LNCAP (cell line): ENCODE measurements at regions not wholly inside any gene's neighbourhood (a gene's known extent, or its start where the extent isn't known, plus 50 kb on each side); places are given as distances from the start of the nearest gene placed in this dataset.

Experiments used
- TF ChIP-seq, protein P1 (sequence below): fragments of 450-650 bp; IDR thresholded peaks from 2 replicates; pipeline ENCODE4 v1.5.1; 2017; ENCODE audit warnings: mild to moderate bottlenecking

DNA sequence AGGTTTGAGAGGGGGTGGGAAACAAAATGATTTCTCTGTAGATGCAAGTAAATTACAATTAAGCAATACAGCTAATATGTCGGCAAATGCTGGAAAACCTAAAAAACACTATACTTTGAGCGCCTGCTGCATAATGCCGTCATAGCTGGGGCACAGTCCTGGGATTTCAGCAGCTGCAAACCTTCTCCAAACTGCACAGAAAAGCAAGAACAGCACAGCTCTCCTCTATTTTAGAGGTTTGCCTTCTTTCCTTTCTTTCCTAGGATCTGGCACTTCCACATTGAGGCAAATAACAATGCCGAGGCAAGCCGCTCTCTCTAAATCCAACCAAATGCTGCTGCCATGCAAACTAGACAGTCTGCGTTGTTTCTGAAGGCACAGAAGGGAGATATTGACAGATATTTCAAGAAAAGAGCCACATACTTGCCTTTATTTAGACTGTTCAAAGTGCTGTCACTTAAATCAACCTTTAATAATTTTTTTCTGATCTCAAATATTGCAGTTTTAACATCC lies 287.1 kb upstream of the G2E3 start:
- TF ChIP-seq, protein P1, sequence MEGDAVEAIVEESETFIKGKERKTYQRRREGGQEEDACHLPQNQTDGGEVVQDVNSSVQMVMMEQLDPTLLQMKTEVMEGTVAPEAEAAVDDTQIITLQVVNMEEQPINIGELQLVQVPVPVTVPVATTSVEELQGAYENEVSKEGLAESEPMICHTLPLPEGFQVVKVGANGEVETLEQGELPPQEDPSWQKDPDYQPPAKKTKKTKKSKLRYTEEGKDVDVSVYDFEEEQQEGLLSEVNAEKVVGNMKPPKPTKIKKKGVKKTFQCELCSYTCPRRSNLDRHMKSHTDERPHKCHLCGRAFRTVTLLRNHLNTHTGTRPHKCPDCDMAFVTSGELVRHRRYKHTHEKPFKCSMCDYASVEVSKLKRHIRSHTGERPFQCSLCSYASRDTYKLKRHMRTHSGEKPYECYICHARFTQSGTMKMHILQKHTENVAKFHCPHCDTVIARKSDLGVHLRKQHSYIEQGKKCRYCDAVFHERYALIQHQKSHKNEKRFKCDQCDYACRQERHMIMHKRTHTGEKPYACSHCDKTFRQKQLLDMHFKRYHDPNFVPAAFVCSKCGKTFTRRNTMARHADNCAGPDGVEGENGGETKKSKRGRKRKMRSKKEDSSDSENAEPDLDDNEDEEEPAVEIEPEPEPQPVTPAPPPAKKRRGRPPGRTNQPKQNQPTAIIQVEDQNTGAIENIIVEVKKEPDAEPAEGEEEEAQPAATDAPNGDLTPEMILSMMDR = no peak

DNA sequence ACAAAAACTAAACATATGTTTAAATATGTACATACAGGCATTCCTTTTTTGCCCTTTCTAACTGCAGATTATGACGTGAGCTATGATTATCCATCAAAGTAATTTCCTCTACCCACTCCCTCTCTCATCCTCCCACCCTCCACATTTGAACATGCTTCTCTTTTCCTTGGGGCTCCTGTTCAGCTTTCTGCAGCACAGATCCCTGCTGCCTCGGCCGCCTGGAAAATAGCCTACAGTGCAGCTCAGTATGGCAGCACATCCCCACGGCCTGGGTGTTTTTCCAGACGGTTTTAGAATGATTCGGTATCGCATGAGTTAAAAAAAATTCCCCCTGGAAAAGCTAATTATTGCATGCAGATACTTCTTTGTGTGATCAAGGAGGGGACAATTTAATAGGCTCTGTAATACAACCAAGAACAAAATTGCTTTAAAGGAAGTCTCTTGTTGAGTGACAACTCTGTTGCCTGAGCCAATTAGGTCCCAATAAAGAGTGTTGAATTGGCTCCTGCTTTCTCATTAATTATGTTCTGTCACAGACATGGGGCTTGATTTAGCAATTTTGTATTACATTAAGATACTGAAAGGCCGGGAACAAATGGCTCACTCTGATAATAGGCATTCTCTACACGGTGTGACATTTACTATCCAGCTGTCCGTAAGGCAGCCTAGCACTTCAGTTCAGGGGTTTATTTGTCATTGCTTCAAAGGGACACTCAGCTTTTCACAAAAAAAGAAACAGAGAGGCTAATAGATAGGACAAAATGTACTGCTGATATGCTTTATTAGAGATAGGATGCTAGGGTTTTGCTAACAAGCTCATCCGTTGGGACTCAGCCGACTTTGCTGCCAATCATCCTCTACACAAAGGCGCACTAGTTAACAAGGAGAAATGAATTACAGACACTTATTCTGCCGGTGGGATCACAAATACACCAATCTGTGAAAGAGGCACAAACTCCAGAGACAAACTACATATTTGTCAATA lies 285.8 kb upstream of the G2E3 start:
- TF ChIP-seq, protein P1 = no peak

DNA sequence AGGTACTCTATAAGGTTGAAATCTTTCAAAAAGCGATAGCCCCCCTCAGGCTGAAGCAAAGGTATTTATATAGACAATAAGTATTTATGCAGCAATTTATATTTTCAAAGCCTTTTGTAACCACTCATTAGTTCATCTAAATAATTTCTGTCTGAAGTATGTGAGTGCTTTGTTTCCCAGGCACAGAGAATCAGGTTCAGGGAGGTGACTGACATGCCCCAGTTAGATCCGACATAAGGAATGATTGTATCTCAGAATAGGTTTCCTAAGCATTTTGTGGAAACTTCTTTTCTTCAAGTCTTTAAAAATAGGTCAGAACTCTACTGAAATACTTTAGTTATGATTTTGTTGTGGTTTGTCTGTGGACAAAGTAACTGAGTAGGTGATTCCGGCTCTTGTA lies 283.4 kb upstream of the G2E3 start:
- TF ChIP-seq, protein P1 = no peak

DNA sequence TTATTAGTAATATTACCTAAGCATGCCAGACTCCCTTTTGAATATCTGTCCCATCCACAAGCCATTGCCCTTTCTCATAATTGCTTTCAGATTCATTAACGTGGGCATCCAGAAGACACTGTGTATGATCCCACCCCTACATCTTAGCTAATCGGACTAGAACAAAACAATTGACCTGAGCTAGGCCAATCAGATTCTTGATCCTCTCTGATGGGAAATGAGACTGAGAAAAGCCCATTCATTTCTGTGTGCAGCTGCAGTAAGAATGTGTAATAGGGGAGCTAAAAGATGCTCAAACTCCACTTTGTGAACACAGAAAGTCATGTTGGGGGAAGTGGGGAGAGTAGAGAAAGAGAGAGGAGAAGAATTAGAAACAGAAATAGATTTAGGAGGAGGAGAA lies 281.7 kb upstream of the G2E3 start:
- TF ChIP-seq, protein P1 = no peak

DNA sequence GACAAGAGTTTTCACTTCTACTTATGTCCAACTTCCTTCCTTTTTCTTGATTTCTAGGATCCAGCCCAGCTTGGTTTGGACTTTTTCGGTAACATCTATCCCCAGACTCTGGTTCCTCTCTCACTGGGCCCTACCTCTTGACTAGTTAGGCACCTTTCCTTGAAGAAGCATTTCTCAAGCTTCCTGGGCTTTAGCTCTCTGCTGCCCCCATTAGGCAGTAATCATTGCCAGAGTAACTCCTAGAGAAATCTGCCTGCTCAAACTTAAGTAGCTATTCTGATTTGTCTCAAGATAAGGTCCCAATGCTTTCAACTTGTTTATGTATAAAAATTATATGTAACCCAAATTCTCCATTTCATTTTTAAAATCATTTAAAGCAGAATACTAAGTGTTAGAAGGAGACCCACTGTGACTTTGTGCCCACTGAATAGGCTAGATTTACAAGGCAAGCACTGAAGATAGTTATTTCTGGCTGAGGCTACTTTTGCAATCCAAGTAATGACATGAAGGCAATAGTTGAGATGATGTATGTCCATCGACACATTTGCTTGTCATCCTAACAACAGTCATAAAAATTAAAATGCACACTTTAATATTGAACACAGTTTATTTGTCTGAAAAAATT lies 275.0 kb upstream of the G2E3 start:
- TF ChIP-seq, protein P1 = peak; percentile 90

DNA sequence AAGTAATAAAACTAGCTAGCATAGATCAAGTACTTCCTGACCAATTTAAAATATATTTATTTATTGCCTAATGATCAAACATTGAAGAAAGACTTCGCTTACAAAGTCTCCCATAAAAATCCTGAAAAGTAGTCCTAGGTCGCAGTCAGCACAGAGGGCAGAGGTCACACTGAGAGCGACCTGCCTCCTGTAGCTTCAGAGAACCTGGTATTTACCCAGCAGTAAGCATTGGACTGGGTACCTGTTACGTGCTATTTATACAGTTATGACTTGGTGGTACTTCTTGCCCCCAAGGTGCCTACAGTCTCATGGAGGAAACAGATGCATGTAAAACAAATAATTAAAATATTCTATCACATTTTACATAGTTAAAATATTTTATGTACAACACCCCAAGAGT lies 274.1 kb upstream of the G2E3 start:
- TF ChIP-seq, protein P1 = no peak

DNA sequence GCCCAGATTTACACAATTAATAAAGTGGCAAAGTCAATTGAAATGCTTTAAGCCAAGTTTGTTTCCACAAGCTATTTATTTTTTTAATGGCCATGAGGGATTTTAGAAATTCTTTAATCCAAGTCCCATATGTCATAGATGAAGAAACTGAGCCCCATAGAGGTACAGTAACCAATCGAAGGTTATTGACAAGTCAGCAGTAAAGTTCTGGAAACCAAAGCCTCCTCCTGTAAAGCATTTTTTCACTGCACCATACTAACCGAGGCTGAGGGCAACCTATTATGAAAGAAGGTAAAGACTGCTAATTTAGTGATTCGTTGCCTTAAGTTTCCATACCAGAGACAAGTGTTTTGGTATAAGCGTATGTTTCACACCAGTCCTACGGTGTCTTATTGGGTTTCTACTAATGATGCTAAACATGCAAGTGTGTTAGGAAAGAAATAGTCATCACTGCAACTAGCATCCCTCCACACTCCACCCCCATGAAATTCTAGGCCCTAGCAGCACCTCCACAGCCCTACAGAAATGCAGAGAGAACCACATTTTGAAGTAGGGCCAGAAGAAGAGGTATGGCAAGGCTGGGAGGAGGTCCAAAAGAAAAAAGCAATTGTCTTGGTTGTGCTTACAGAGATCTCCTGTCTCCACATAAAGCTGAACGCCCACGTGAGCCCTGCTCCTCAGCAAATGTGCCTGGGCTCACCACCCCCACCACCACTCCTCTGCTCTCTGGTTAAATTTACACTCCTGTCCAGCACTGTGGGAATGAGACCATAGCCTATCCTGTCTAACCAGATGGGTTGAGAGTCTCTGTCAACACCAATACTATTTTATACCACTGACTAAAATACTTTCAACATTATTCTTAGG lies 271.1 kb upstream of the G2E3 start:
- TF ChIP-seq, protein P1 = no peak
